ENCODE measurements at regions not wholly inside any gene's neighbourhood (a gene's known extent, or its start where the extent isn't known, plus 50 kb on each side); places are given as distances from the start of the nearest gene placed in this dataset.
"Not testable (repeated sequence)": the region's sequence is repeated elsewhere in the genome, so short reads cannot be mapped to it uniquely, and the experiment has no call there.

GRCh38 chr10:114708084-114708483, 50.0 kb upstream of the ABLIM1 start:
- Histone ChIP-seq H3K27ac (ENCODE audit: low read length) (peak overlapping the region; percentile 69), H3K4me1 (ENCODE audit: control insufficient read depth, insufficient read depth, low read length) (peaks cover 4% of the 10 kb centered on the region), H3K4me3 (ENCODE audit: low read length) (no peak overlapping the region), H3K9me3 (ENCODE audit: control insufficient read depth, low read length) (no peaks in the 10 kb centered on the region), H3K27me3 (ENCODE audit: control insufficient read depth, insufficient read depth) (no peaks in the 10 kb centered on the region)
- intact Hi-C loops (cut with DNase I), result loop anchor here in 3 of 4 donors (5.0 to 10.0 kb wide), 3 partner anchors 74 to 233 kb away; no protein-coding TSS in a partner anchor
- no peak for ATAC-seq
- no peak for DNase-seq
- WGBS, result 62% methylated on average over 5 of the region's 5 CpGs

GRCh38 chr10:114708717-114709335, 50.8 kb upstream of the ABLIM1 start:
- intact Hi-C loops (cut with DNase I), result loop anchor here in 3 of 4 donors (5.0 to 10.0 kb wide), 3 partner anchors 73 to 234 kb away; no protein-coding TSS in a partner anchor
- no peaks in the 10 kb centered on the region for H3K27me3 ChIP-seq (ENCODE audit: control insufficient read depth, insufficient read depth)
- DNase-seq, result no peak
- WGBS, result 78% methylated on average over 5 of the region's 5 CpGs
- no peak overlapping the region for H3K27ac ChIP-seq (ENCODE audit: low read length)
- ATAC-seq, result no peak
- peaks cover 4% of the 10 kb centered on the region for H3K4me1 ChIP-seq (ENCODE audit: control insufficient read depth, insufficient read depth, low read length)
- H3K9me3 ChIP-seq (ENCODE audit: control insufficient read depth, low read length), result no peaks in the 10 kb centered on the region
- no peak overlapping the region for H3K4me3 ChIP-seq (ENCODE audit: low read length)

DNA sequence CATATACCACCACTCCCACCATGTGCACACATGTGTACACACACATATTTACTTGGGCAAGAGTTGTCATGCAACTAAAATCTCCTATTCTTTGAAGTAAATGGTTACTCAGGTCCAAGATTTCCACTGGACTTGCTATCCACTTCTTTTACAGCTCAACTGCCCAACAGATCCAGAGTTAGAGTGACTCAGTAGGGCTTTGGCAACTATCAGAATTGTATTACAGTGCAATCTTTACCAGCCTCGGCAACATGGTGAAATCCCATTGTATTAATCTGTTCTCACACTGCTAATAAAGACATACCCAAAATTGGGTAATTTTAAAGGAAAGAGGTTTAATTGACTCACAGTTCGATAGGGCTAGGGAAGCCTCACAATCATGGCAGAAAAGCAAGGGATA, 51.9 kb upstream of the ABLIM1 start:
- ATAC-seq (no peak), DNase-seq (no peak)
- Histone ChIP-seq H3K27ac (ENCODE audit: low read length) (no peak overlapping the region), H3K4me3 (ENCODE audit: low read length) (no peak overlapping the region), H3K4me1 (ENCODE audit: control insufficient read depth, insufficient read depth, low read length) (peaks cover 8% of the 10 kb centered on the region), H3K9me3 (ENCODE audit: control insufficient read depth, low read length) (no peaks in the 10 kb centered on the region), H3K27me3 (ENCODE audit: control insufficient read depth, insufficient read depth) (no peaks in the 10 kb centered on the region)
- intact Hi-C loops (cut with DNase I), result loop anchor here (5.0 to 10.0 kb wide), 6 partner anchors 55 to 235 kb away; no protein-coding TSS in a partner anchor
- 90% methylated on average over 2 of the region's 2 CpGs for WGBS

- no peak for DNase-seq
- Histone ChIP-seq H3K4me1 (ENCODE audit: control insufficient read depth, insufficient read depth, low read length) (peaks cover 13% of the 10 kb centered on the region), H3K27me3 (ENCODE audit: control insufficient read depth, insufficient read depth) (no peaks in the 10 kb centered on the region), H3K27ac (ENCODE audit: low read length) (no peak overlapping the region), H3K4me3 (ENCODE audit: low read length) (no peak overlapping the region), H3K9me3 (ENCODE audit: control insufficient read depth, low read length) (no peaks in the 10 kb centered on the region)
- WGBS, result 89% methylated on average over 5 of the region's 5 CpGs
- intact Hi-C loops (cut with DNase I), result loop anchor here in 3 of 4 donors (10.0 kb wide), 3 partner anchors 53 to 227 kb away; no protein-coding TSS in a partner anchor
- ATAC-seq, result no peak
Observed at GRCh38 chr10:114711176-114711868, 53.2 kb upstream of the ABLIM1 start.

DNA sequence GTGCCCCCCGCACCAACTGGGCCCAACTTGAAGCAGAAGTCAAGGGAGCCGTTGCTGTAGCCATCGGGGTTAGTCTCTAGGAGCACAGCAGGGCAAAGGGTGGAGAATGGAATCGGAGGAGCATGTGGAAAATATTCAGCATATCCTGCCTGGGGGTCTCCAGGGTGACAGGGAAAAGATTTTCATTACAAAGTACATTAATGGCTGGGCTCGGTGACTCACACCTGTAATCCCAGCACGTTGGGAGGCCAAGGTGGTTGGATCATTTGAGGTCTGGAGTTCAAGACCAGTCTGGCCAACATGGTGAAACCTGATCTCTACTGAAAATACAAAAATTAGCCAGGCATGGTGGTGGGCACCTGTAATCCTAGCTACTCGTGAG, 53.8 kb upstream of the ABLIM1 start:
- Histone ChIP-seq H3K4me1 (ENCODE audit: control insufficient read depth, insufficient read depth, low read length) (peaks cover 13% of the 10 kb centered on the region), H3K27ac (ENCODE audit: low read length) (no peak overlapping the region), H3K9me3 (ENCODE audit: control insufficient read depth, low read length) (no peaks in the 10 kb centered on the region), H3K4me3 (ENCODE audit: low read length) (no peak overlapping the region), H3K27me3 (ENCODE audit: control insufficient read depth, insufficient read depth) (no peaks in the 10 kb centered on the region)
- DNase-seq (no peak), ATAC-seq (no peak)
- WGBS, result 96% methylated on average over 7 of the region's 7 CpGs
- intact Hi-C loops (cut with DNase I), result loop anchor here in 3 of 4 donors (10.0 kb wide), 3 partner anchors 53 to 227 kb away; no protein-coding TSS in a partner anchor

DNA sequence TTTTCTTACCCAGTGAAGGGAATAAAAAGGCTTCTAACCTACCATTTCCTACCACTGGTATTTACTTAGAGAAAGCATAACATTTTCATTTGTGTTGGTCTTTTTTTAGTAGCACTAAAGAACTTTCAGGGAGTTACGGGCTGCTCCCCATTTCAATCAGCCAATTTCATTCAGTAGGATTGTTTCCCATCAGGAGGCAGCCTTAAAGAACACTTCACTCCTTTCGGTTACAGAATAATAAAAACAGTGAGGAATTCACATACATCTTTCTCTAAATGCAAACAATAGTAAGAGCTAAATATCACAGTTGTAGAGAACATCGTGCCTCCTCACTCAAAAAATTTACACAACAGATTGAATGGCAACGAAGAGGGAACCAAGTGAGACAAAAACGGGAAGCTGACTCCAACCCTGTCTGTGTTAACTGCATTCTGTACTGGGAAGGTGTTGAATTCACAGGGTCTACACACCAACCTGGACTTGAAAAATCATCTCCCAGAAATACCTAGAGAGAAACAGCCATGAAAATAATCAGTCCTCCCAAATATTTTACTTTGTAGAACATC, 55.5 kb upstream of the ABLIM1 start:
- no peak overlapping the region for H3K4me3 ChIP-seq (ENCODE audit: low read length)
- peak overlapping the region; percentile 70 for H3K27ac ChIP-seq (ENCODE audit: low read length)
- intact Hi-C loops (cut with DNase I), result loop anchor here in 3 of 4 donors (10.0 kb wide), 3 partner anchors 51 to 229 kb away; no protein-coding TSS in a partner anchor
- peaks cover 11% of the 10 kb centered on the region for H3K4me1 ChIP-seq (ENCODE audit: control insufficient read depth, insufficient read depth, low read length)
- DNase-seq, result no peak
- ATAC-seq, result no peak
- H3K9me3 ChIP-seq (ENCODE audit: control insufficient read depth, low read length), result no peaks in the 10 kb centered on the region
- H3K27me3 ChIP-seq (ENCODE audit: control insufficient read depth, insufficient read depth), result no peaks in the 10 kb centered on the region
- WGBS, result 50% methylated on average over 5 of the region's 5 CpGs

DNA sequence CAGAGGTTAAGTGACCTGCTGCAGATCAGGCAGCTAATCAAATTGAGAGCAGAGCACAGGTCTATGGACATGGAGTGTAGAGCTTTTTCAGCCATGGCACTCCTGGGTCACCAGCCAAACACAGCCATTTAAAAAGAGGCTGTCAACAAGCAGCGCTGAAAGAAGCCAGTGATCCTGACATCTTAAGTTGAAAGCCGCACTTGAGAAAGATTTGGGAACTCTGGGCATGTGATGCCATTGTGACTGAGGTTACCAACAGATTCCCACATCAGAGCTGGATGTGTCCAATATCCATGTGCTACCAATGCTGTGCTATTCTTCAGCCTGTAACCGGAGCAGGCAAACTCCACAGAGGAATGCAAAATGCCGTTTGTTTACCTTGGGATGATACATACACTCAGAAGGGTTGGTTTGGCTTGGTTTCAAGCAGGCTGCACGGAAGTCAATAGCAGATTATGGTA, 56.2 kb upstream of the ABLIM1 start:
- no peak overlapping the region for H3K4me3 ChIP-seq (ENCODE audit: low read length)
- peaks cover 11% of the 10 kb centered on the region for H3K4me1 ChIP-seq (ENCODE audit: control insufficient read depth, insufficient read depth, low read length)
- H3K9me3 ChIP-seq (ENCODE audit: control insufficient read depth, low read length), result no peaks in the 10 kb centered on the region
- peak overlapping the region; percentile 60 for H3K27ac ChIP-seq (ENCODE audit: low read length)
- 28% methylated on average over 5 of the region's 5 CpGs for WGBS
- DNase-seq (peak in 1 of 3 donors; percentile 45), ATAC-seq (peak; percentile 66 to 79)
- H3K27me3 ChIP-seq (ENCODE audit: control insufficient read depth, insufficient read depth), result no peaks in the 10 kb centered on the region
- intact Hi-C loops (cut with DNase I), result loop anchor here in 3 of 4 donors (10.0 kb wide), 3 partner anchors 50 to 230 kb away; no protein-coding TSS in a partner anchor

DNA sequence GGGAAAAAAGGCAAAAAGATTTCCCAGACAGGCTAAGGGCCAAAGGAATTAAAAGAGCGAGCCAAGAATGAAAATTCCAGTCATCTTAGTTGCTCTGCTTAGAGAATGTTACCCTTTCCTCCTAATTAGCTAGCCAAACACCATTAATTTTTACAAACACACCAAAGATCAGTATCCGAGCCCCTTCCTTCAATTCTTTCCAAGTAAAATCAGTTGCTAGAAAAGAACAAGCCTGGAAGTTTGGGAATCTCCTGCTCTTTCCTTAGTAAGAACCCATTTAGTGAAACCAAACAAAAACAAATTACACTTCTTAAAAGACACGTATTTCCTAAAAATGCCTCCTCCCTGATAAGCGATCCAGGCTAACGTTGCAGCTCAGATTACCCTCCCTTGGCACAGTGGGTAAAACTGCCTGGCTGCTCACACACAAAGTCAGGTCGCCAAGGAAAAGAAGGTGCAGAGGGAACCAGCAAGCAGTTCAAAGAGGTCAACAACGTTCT, 57.1 kb upstream of the ABLIM1 start:
- no peaks in the 10 kb centered on the region for H3K27me3 ChIP-seq (ENCODE audit: control insufficient read depth, insufficient read depth)
- peak; percentile 61 to 75 for ATAC-seq
- WGBS, result 15% methylated on average over 7 of the region's 7 CpGs
- peaks cover 11% of the 10 kb centered on the region for H3K4me1 ChIP-seq (ENCODE audit: control insufficient read depth, insufficient read depth, low read length)
- peak overlapping the region; percentile 79 for H3K27ac ChIP-seq (ENCODE audit: low read length)
- no peaks in the 10 kb centered on the region for H3K9me3 ChIP-seq (ENCODE audit: control insufficient read depth, low read length)
- no peak overlapping the region for H3K4me3 ChIP-seq (ENCODE audit: low read length)
- peak in 1 of 3 donors; percentile 24 for DNase-seq
- intact Hi-C loops (cut with DNase I), result loop anchor here in 3 of 4 donors (10.0 kb wide), 3 partner anchors 50 to 230 kb away; no protein-coding TSS in a partner anchor

GRCh38 chr10:114716811-114717404, 58.8 kb upstream of the ABLIM1 start:
- Histone ChIP-seq H3K27ac (ENCODE audit: low read length) (no peak overlapping the region), H3K9me3 (ENCODE audit: control insufficient read depth, low read length) (no peaks in the 10 kb centered on the region), H3K4me3 (ENCODE audit: low read length) (no peak overlapping the region), H3K27me3 (ENCODE audit: control insufficient read depth, insufficient read depth) (no peaks in the 10 kb centered on the region), H3K4me1 (ENCODE audit: control insufficient read depth, insufficient read depth, low read length) (peaks cover 14% of the 10 kb centered on the region)
- no peak for DNase-seq
- 86% methylated on average over 2 of the region's 2 CpGs for WGBS
- intact Hi-C loops (cut with DNase I), result loop anchor here in 3 of 4 donors (10.0 kb wide), 3 partner anchors 48 to 232 kb away; no protein-coding TSS in a partner anchor
- ATAC-seq, result no peak

- not testable (repeated sequence) for H3K4me3 ChIP-seq (ENCODE audit: low read length); H3K27ac ChIP-seq (ENCODE audit: low read length); DNase-seq; ATAC-seq; H3K27me3 ChIP-seq (ENCODE audit: control insufficient read depth, insufficient read depth); H3K9me3 ChIP-seq (ENCODE audit: control insufficient read depth, low read length)
- intact Hi-C loops (cut with DNase I), result loop anchor here in 3 of 4 donors (10.0 kb wide), 3 partner anchors 47 to 233 kb away; no protein-coding TSS in a partner anchor
- peaks cover 15% of the 10 kb centered on the region for H3K4me1 ChIP-seq (ENCODE audit: control insufficient read depth, insufficient read depth, low read length)
Observed at GRCh38 chr10:114717881-114718280, 59.8 kb upstream of the ABLIM1 start.

All from right cardiac atrium (tissue), 5 donors.